GM12875 (cell line): ENCODE measurements at regions not wholly inside any gene's neighbourhood (a gene's known extent, or its start where the extent isn't known, plus 50 kb on each side); places are given as distances from the start of the nearest gene placed in this dataset.
A peak's percentile ranks its signal among the peaks of the same experiment; 100 is the strongest.

ENCODE experiments used
- H3K4me3 ChIP-seq: one replicate; pipeline ENCODE4 v1.5.1; 2011; ENCODE audit warnings: low read depth, low read length, control low read depth
- TF ChIP-seq, protein P1 (sequence below): IDR thresholded peaks from 2 replicates; pipeline ENCODE4 v1.5.1; 2011; ENCODE audit warnings: low read depth, mild to moderate bottlenecking, control low read depth, inconsistent platforms, low read length, moderate library complexity, borderline replicate concordance; ENCODE audit not compliant: insufficient read depth

DNA sequence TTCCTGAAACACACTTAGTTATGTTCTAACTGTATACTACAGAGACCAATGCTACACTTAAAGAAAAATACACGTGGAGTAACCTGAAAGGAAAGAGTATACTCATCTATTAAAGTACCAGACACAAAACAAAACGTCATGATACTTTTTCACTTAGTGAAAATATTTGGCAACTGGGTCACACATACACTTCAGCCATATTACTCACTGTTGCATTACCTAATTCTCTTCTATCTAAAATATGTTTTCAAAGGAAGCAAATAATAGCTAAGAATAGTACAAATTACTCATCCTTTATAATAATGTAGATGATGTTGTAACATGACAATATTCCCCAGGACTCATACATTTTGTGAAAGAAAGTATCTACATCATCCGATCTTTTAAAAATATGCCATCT, 76.5 kb upstream of the EPB41L3 start:
- H3K4me3 ChIP-seq: no peak overlapping the region
- TF ChIP-seq, protein P1, sequence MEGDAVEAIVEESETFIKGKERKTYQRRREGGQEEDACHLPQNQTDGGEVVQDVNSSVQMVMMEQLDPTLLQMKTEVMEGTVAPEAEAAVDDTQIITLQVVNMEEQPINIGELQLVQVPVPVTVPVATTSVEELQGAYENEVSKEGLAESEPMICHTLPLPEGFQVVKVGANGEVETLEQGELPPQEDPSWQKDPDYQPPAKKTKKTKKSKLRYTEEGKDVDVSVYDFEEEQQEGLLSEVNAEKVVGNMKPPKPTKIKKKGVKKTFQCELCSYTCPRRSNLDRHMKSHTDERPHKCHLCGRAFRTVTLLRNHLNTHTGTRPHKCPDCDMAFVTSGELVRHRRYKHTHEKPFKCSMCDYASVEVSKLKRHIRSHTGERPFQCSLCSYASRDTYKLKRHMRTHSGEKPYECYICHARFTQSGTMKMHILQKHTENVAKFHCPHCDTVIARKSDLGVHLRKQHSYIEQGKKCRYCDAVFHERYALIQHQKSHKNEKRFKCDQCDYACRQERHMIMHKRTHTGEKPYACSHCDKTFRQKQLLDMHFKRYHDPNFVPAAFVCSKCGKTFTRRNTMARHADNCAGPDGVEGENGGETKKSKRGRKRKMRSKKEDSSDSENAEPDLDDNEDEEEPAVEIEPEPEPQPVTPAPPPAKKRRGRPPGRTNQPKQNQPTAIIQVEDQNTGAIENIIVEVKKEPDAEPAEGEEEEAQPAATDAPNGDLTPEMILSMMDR: no peak

DNA sequence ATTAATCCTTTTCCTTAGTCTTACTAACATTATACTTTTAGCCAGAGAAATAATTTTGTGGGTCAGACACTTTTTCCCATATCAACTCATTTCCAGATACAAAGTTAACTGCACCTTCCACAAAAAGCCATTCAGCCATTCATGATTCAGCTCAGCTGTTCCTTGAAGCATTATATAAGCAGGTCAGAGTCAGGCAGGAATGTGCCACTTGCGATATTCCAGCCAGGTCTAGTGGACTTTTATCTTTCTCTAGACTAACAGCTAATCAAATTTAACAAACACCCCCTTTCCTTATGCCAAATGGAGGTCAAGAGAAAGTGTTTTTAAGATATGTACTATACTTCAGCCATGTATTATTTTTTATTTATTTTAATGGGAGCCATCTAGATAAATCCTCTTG, 75.6 kb upstream of the EPB41L3 start:
- H3K4me3 ChIP-seq: no peak overlapping the region
- TF ChIP-seq, protein P1: no peak

DNA sequence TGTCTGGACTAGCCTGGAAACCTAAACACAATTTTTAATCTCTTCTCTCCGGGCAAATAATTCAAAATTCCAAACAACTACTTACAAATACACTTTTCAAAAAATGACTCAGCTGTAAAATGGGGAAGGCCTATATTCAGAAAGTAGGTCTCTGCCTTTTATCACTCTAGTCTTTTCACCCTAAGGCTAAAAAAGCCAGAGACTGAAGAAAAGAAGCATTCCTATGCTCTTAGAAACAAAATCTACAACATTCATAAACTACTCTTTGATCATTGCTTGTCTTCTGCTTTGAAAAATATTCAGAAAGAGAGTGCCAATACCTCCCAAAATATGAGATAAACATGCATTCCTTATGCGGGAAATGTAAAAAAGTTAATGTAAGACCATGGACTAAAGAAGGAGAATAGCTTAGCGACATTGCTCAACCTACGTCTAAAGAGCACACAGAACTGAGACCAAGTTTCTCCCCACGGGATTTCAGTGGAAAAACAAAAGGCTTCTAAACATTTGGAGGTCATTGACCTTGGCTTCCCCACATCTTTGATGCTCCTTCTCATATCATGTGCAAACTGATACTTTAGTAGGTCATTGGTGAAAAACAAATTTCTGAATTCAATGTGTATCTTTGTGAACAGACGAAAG, 74.4 kb upstream of the EPB41L3 start:
- no peak overlapping the region for H3K4me3 ChIP-seq
- TF ChIP-seq, protein P1: no peak

DNA sequence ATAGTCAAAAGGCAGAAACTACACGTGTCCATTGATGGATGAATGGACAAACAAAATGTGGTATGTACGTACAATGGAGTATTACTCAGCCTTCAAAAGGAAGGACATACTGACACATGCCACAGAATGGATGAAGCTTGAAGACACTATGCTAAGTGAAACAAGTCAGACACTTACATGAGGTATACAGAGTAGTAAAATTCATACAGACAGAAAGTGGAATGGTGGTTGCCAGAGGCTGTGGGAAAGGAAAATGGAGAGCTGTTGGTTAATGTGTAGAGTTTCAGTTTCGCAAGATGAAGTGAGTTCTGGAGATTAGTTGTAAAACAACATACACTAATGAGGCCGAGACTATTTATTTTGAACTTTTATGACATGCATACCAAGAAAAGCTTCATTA, 67.4 kb upstream of the EPB41L3 start:
- TF ChIP-seq, protein P1: no peak
- H3K4me3 ChIP-seq: no peak overlapping the region

DNA sequence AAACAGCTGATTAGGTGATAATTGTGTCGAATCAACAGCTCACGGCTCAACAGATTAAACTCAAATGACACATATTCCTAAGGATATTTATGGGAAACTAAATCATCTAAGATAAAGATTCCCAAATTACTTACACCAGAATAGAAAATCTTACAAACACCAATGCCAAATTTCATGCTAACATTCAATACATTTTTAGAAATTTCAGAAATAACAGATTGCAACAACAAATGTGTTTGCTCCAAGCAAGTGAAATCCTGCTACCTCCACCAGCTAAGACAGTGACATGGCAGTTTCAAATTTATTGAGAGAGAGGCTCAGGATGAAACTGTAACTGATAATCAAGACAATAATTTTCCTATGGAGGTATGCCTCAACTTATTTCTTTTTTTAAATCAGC, 65.0 kb upstream of the EPB41L3 start:
- no peak overlapping the region for H3K4me3 ChIP-seq
- TF ChIP-seq, protein P1: no peak

DNA sequence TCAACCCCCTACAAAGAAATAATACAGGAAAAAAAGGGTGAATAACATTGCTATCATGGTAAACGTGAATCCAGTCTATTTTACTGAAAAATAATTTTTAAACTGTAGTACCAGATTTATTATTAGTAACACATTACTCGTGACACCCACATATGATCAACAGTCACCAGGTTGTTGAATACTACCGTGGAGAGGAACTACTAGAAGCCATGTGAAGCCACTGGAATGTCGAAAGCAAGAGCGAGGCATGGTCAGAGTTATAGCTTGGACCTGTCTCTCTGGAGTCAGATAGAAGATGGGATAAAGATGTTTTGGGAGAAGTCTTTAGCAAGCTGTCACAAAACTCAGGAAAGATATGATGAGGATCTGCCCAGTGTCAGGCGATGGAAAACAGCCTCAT, 63.2 kb upstream of the EPB41L3 start:
- no peak overlapping the region for H3K4me3 ChIP-seq
- TF ChIP-seq, protein P1: no peak

DNA sequence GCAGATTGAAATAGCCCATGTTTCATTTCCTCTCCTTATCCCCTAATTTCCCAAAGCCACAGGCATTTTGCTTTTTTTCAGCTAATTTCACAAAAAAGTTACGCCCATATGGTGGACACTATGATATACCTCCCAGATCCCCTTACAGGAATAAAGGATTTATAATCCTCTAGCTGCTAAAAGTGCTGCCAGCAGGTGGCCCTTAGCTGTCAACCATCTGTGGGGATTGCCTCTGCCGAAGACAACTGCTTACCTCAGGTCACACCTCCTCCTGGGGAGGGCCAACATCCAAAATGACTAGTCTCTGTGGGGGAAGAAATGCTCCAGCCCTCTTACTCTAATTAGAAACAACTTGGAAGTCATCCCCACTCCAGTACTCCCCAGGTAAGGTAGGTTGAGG, 61.0 kb upstream of the EPB41L3 start:
- TF ChIP-seq, protein P1: 0 out of 2 replicates have a peak, but pooled peaks have one; percentile 3
- H3K4me3 ChIP-seq: no peak overlapping the region
